OCI-LY7 (cell line): ENCODE measurements at regions not wholly inside any gene's neighbourhood (a gene's known extent, or its start where the extent isn't known, plus 50 kb on each side); places are given as distances from the start of the nearest gene placed in this dataset.

Source experiments
- EZH2phosphoT487 ChIP-seq: fragments of 200-600 bp; sonication (generic); IDR thresholded peaks from 2 replicates; pipeline ENCODE4 v1.6.1; 2018; ENCODE audit warnings: low read depth, borderline replicate concordance, mild to moderate bottlenecking, mixed run types, antibody characterized with exemption, low read length, moderate library complexity, mixed read lengths
- TF ChIP-seq, protein P1 (sequence below): fragments of 200-600 bp; sonication (generic); conservative IDR thresholded peaks from 2 replicates; pipeline ENCODE4 v1.5.1; 2014; ENCODE audit warnings: mild to moderate bottlenecking, antibody characterized with exemption, low read length, moderate library complexity, mixed read lengths

DNA sequence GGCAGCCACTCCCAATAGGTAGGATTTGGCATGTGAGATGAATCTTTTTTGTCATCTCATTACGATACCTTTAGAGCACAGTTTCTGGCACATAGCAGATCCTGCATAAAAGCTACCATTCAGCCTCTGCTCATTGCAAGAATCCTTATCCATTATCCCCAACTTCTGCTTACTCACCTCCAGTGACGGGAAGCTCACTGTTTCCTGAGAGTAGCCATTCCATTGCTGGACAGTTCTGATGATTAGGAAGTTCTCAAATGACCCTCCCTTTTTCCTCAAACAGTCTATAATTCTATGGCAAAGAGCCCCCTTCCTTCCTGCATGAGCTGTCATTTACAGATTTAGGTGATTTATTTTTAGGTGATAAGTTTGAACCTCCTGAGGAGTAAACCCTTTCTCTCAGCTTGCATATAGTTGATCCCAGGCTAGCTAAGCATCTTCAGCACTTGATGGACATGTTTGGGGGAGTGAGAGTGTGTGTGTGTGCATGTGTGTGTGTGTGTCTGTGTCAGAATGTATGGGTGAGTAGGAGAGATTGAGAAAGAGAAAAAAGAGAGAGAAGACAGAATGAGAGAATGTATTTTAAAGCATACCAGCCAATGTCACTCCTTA is 109.7 kb downstream of the LSM3 start:
- TF ChIP-seq, protein P1, sequence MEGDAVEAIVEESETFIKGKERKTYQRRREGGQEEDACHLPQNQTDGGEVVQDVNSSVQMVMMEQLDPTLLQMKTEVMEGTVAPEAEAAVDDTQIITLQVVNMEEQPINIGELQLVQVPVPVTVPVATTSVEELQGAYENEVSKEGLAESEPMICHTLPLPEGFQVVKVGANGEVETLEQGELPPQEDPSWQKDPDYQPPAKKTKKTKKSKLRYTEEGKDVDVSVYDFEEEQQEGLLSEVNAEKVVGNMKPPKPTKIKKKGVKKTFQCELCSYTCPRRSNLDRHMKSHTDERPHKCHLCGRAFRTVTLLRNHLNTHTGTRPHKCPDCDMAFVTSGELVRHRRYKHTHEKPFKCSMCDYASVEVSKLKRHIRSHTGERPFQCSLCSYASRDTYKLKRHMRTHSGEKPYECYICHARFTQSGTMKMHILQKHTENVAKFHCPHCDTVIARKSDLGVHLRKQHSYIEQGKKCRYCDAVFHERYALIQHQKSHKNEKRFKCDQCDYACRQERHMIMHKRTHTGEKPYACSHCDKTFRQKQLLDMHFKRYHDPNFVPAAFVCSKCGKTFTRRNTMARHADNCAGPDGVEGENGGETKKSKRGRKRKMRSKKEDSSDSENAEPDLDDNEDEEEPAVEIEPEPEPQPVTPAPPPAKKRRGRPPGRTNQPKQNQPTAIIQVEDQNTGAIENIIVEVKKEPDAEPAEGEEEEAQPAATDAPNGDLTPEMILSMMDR: no peak
- no peak for TF ChIP-seq EZH2phosphoT487
